GM18508 (cell line): ENCODE measurements at regions not wholly inside any gene's neighbourhood (a gene's known extent, or its start where the extent isn't known, plus 50 kb on each side); places are given as distances from the start of the nearest gene placed in this dataset.
"Not testable (repeated sequence)": the region's sequence is repeated elsewhere in the genome, so short reads cannot be mapped to it uniquely, and the experiment has no call there.

Experiments
- ATAC-seq: cut with Tn5 transposase; IDR thresholded peaks from one replicate; pipeline ENCODE4 v1.9.1; 2021; ENCODE audit warnings: moderate number of reproducible peaks; ENCODE audit not compliant: insufficient read depth, unreplicated experiment

DNA sequence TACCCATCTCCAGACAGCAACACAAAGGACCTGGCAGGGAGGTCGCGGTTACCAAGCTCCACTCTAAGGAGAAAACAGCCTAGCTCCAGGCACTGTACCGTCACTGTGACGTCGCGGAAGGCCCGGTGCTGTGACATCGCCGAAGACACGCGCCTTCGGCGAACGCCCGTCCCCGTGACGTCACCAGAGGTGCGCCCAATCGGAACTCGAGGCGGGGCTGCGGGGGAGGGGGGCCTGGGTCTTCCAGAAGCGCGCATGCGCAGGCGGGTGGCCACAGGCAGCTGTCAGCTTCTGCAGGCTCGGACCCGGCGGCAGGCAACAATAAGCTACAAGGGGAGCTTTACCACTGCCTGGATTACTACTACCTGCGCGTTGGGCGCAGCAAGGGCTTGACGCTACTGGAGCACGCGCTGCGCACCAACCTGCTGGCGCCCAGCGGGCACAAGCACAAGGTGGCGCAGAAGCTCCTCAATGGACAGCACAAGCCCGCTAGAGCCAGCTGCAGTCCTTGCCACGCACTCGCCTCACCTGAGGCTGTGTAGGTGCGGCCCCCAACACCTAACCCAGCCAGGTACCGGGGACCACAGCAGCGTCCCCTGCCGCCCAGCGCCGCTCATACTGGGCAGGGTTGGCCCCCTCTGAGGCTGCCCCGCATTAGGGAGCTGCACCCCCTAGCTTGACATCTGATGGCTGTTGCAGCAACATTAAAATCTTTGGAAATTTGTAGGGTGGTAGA lies 208.4 kb downstream of the TPST1 start:
- no peak for ATAC-seq

DNA sequence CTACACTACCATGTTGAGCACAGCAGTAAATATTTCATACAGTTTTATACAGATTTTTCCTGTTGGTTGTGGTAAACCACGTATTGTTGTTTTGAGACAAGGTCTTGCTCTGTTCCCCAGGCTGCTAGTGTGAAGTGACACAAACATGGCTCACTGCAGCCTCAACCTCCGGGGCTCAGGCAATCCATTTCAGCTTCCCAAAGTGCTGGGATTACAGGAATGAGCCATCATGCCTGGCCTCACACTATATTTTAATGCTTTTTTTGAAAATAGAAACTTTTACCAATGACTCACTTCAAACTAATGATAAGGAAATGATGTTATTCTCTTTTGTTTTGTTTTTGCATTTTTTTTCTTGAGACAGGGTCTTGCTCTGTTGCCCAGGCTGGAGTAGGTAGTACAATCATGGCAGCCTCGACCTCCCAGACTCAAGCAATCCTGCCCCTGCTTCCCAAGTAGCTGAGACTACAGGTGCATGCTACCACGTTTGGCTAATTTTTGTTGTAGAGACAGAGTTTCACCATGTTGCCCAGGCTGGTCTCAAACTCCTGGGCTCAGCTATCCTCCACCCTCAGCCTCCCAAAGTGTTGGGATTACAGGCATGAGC lies 210.6 kb downstream of the TPST1 start:
- no peak for ATAC-seq

DNA sequence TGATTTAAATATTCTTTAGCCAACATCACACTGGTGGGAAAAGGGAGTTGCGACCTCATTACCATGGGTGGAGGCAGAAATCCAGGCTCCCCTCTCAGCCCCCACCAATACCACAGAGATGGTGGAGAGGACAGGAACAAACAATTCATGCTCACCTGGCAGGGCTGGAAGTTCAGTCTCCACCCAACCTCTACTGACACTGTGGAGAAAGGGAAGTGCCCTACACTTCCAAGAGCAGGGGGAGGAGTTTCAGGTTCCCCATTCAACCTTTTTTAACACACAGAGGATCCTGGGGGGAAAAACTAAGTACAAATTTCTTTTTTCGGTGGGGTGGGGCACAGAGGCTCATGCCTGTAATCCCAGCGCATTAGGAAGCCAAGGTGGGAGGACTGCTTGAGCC lies 210.1 kb upstream of the KCTD7 start:
- ATAC-seq: no peak

DNA sequence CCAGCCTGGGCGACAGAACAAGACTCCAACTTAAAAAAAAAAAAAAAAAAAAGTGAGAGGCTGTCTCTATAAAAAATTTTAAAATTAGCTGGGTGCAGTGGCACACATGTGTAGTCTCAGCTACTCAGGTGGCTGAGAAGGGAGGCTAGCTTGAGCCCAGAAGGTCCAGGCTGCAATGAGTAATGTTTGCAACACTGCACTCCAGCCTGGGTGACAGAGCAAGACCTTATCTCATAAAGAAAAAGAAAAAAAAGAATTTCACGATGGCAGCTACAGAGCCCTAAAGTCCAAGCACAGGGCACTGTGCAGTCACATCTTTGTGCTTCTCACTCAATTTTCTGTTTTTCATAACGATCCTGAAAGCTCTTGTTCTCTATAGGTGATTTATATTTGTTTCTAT lies 209.5 kb upstream of the KCTD7 start:
- no peak for ATAC-seq

DNA sequence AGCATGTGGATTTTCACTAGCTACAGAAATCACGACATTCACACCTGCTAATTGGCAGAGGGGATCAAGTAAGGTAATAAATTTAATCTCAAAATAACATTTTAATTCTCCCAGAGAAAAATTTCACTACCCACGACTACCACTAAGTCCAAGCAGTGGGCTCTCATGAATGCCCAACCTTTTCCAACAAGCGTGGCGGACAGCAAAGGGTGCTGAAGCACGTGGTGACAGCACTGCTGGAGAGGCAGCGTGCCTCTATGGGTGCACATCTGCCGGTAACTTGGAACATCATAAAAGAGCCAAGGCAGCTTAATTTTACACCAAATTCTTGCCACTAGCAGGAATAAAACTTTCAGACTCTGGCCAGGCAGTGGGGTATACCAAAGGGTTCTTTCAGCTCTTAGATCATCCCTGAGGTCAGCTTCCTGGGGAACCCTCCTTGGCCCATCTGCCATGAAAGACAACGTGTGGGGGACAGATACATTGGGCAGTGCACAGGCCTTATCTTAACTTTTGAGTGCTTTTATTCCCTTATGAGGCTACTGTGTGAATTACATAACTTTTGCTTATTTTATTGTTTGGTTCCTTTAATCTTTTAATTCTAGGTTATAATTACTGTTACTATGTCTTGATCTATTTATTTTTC lies 206.7 kb upstream of the KCTD7 start:
- no peak for ATAC-seq

DNA sequence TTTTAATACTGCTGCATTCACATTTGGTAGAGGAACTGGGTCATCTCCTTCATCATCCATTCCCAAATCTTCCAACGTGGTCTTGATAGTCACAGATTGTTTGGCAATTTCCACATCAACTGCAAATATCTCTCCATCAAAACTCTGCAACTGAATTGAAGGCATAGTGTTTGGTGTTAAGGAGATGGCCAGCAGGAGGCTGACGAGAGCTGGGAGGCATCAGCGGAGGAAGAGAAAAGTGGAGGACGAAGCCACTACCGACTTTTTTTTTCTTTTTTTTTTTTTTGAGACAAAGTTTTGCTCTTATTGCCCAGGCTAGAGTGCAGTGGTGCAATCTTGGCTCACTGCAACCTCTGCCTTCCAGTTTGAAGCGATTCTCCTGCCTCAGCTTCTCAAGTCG lies 205.0 kb upstream of the KCTD7 start:
- no peak for ATAC-seq

DNA sequence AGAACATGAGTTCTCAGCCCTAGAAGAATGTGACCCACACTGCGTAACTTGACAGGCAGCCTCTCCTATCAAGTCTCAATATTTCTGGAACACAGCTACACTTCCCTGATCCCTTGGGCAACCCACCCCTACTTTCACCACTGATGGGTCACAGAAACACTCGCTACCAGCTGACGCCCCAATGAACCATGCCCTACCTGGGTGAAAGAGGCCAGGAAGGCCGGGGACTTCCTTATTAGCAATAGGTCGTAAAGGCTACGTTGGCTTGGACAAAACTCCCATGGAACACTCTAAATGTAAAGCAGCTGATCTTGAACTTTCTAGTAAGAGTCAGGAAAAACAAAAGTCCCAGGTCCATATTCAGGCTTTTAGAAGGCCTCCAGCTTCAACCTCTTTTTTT lies 202.3 kb upstream of the KCTD7 start:
- ATAC-seq: no peak

DNA sequence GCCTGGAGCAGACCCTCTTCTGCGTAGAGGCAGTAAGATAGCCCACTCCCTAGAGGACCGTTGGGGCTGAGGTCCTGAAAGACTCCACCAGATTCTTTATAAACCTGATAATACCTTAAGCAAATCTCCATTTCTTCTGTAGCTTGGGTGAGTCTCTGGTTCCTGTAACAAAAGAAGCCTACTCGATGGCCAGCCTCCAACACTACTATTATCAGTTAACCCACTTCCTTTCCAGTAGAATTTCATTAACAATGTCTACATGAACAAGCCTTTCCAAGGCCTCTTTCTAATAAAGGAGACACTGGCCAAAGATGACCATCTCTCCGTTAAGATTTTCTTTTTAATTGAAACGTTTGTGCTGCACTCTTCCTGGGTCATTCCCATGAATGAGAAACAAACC lies 201.7 kb upstream of the KCTD7 start:
- ATAC-seq: no peak

DNA sequence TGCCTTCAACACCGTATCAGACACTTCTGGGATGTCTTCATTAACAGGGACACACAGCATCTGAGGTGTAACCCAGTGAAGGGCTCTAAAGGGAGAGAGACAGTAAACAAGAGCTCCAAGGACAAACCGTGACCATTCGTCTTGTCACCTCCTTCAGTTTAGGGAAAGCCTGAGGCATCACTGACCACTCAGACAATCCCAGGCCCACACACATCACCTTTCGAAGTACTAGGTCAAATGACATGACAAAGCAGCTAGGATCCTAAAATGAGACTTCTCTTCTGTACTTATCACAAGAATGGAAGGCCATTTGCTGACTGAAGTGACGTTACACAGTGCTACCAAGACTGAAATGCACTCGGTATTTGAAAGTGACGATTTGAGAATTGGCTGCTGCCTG lies 200.7 kb upstream of the KCTD7 start:
- ATAC-seq: no peak

DNA sequence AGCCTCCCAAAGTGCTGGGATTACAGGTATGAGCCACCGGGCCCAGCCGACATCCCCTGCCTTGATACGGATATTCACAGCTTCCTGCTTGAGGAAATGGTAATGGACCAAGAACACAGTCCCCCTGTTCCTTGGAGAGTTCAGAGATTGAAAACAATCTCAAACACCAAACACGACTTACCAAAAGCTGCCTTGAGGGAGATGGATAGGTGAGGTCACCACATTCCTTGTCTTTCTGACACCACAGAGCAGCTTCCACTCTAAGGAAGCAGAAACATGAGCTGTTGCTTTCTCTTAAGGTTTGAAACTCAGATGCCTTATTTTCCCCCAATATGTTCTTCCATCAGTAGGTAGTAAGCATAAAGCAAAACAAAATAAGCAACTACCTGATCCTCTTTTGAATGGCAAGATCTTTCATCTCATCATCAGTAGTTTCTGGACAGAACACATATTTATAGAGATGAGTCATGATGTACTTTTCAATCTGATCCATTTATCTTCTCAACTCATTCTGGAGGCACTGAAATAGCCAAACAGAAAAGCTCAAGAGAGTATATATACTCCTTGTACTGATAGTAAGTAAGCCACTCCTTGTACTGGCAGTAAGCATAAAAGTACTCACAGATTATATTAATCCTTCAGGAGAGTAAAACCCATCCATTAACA lies 199.1 kb upstream of the KCTD7 start:
- ATAC-seq: no peak

DNA sequence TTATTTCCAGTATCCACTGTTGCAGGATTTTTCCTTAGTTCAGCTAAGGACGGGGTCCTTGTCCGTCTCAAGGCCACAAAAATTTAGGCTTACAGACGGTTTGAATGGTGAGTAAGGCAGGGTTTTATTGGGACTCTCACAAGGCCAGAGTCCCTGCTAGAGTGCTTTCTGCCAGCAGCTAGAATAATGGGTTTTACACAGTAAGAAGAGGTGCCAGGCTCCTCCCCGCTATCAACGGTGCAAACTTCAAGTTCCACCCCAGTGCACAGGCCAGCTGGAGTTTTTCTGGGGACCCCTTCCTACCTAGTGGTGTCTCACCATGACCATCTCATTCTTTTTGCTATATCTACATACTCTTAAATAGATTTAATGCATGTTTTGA lies 198.5 kb upstream of the KCTD7 start:
- ATAC-seq: no peak

DNA sequence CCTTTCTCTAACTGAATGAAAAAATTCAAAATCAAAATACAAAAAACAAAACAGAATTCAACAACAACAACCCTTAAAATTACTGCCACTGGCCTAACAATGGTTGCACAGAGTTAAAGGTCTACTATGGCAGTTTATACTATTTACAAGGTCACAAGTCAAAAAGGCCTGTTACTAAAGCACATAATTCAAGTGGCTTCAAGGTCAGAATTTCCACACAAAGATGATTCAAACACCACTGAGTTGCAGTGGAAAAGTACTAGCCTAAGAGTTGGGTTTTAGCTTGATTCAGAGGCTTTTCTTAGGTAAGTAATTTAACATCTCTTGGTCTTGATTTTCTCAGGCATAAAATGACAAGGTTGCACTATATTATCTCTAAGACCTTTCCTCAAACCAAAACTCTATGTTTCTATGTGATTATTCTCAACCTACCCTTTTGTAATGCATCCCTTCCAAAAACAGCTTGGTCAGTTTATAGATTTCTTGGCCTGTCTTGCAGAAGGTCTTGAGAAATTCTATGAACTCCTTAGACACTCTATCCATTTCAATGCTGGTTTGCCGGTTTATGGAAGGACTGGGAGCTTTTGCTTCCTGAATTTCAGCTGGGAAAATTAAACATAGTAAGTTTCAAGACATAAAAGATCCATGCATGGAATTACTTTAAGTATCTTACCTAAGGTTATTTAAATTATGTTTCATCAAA lies 189.8 kb upstream of the KCTD7 start:
- ATAC-seq: not testable (repeated sequence)

DNA sequence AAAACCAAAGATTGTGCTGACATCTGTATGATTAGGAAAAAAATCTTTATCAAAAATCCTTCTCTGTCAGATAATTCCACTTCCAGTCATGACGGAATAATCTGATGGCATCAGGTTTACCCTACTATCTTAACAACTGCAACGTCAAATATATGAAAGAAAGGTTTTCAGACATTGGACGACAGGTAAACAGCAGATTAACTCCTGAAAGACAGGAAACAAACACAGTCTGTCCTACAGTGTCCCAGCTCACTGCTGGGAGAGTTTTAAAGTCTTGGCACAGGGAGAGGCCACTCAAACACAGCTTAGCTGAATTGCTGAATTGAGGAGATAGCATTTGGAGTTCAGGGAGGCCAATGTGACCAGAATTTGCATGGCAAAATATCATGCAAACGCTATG lies 186.3 kb upstream of the KCTD7 start:
- no peak for ATAC-seq

DNA sequence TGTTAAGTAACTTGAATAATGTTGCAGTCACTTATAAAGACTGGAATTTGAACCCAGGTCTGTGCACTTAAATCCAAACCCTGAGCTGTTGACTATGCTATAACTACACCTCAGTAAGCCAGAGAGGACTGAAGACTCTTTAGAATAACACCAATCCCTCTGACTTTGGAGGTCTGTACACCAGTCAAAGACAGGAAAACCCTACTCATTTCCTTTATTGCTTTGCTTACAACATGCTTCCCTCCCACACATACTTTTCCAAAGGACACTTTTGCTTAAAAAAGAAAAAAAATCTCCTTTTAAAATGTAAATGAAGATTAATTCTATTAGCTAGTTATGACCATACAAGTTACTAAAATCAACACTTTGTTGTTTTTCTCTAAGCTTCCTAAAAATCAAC lies 184.7 kb upstream of the KCTD7 start:
- no peak for ATAC-seq

DNA sequence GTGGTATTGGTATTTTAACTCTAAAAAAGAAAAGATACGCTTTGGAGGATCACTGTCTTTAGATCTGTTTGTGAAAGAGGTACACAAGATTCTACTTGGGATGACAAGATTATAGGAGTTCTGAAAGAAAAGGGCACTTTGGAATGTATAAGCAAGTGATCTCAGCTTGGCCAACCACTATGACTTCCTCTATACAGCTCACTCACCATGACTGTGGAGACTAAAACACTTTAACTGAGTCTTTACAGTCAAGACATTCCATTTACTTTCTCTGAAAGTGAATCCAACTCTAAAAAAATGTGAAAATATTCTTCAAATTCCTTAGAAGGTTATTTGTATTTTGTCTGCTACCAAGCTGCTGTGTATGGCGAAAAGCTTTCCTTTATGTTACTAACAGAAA lies 181.7 kb upstream of the KCTD7 start:
- not testable (repeated sequence) for ATAC-seq

DNA sequence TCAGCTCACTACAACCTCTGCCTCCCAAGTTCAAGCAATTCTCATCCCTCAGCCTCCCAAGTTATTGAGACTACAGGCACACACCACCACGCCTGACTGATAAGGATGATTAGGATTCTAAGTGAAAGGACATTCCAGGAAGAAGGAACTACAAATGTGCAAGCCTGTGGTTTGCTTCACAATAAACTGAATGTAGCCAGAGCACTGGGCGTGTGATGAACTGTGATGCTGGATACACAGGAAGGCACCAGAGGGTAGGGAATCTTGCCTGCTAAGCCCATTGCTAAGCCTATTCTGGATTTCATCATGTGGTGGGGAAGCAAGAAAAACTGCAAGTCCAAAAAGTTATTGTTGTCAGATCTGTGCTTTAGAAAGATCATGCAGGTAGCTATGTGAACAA lies 177.9 kb upstream of the KCTD7 start:
- not testable (repeated sequence) for ATAC-seq

DNA sequence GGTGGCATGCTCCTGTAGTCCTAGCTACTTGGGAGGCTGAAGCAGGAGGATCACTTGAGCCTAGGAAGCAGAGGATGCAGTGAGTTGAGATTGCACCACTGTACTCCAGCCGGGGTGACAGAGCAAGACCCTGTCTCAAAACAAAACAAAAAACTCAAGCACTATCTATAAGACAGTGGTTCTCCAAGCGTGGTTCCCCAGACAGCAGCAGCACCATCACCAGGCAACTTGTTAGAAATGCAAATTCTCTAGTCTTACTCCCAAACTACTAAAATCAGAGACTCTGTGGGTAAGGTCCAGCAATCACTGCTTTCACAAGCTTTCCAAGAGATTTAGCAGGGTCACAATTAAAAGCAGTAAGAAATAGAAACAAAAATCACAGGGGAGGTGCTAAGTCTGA lies 177.0 kb upstream of the KCTD7 start:
- not testable (repeated sequence) for ATAC-seq

DNA sequence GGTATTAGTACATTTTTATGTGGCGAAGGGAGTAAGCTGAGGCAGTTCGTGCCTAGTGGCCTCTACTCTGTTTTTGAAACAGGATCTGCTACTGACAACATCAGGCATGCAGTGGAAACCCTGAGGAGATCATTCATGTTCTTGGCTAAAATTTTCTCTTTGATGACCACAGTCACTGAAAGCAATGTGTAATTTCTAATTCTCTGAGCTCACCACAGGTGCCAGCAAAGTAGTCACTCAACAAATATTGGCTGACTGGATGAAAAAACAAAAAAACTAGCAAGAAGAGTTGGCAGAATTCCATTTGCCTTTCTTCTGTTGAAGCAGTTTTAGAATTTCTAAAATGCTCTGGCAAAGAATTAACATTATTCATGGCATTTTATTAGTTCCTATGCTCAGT lies 176.5 kb upstream of the KCTD7 start:
- ATAC-seq: no peak

DNA sequence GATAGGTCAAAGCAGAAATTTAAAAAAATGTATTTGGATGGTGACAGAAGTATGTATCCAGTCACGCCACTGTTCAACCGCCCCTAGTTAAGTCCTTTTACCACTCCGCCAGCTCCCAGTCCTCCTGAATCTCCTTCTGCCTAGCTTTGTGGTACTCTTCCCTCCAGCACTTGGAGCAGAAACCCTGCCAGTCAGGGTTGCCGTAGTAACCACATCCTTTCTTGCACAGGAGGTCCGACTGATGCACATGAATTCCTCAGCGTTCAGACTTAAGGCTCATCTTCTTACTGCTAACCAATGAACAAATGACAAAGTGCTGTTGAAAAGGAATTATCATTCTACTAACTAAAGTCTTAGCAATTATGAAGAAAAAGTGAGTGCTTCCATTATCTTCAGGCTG lies 175.3 kb upstream of the KCTD7 start:
- no peak for ATAC-seq

DNA sequence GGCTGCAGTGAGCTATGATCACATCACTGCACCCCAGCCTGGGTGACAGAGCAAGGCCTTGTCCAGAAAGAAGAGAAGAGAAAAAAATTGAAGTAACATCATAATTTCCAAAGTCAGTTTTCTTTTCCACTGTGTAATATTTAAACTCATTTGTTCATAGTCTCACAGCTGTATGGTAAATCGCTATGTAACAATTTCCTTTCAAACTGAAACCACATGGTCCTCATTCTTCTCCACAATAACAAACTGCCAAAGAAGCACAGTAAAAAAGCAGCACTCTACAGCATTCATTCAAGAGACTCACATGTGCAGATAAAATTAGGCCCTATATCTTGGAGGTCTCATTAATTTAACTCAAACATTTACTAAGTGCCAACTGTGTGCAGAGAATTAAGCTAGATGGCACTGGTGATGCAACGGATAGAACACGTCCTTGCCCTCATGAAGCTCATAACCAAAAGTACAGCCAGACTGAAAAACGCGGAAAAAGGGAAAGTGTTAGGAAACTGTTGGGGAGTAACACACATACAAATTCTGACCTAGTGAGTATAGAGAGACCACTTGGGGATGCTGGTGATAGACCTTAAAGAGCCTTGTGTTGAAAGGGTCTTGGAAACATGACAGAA lies 174.0 kb upstream of the KCTD7 start:
- ATAC-seq: no peak
